NCI-H187 treated with DMSO at 0.1 percent for 48 hours (cell line): ENCODE measurements at regions not wholly inside any gene's neighbourhood (a gene's known extent, or its start where the extent isn't known, plus 50 kb on each side); places are given as distances from the start of the nearest gene placed in this dataset.
"Not testable (repeated sequence)": the region's sequence is repeated elsewhere in the genome, so short reads cannot be mapped to it uniquely, and the experiment has no call there.

Experiments
- DNase-seq: peaks from one replicate; lab custom pipeline; 2025; lab: John Stamatoyannopoulos, UW

GRCh38 chr3:30300809-30301208 is 305.6 kb upstream of the TGFBR2 start:
- DNase-seq: no peak

GRCh38 chr3:30302027-30302426 is 304.4 kb upstream of the TGFBR2 start:
- DNase-seq: no peak

GRCh38 chr3:30303770-30304169 is 302.6 kb upstream of the TGFBR2 start:
- no peak for DNase-seq

- DNase-seq: no peak
These were observed 301.4 kb upstream of the TGFBR2 start for GRCh38 chr3:30305021-30305420.

- no peak for DNase-seq
These were observed 299.5 kb upstream of the TGFBR2 start for GRCh38 chr3:30306896-30307295.

GRCh38 chr3:30307372-30307950 is 298.9 kb upstream of the TGFBR2 start:
- no peak for DNase-seq

- DNase-seq: no peak
These were observed 298.3 kb upstream of the TGFBR2 start for GRCh38 chr3:30308131-30308530.

- no peak for DNase-seq
These were observed 296.1 kb upstream of the TGFBR2 start for GRCh38 chr3:30309961-30310954.

- DNase-seq: no peak
These were observed 294.6 kb upstream of the TGFBR2 start for GRCh38 chr3:30311781-30312180.

- no peak for DNase-seq
These were observed 292.6 kb upstream of the TGFBR2 start for GRCh38 chr3:30313840-30314239.

- no peak for DNase-seq
These were observed 291.6 kb upstream of the TGFBR2 start for GRCh38 chr3:30314757-30315325.

GRCh38 chr3:30315447-30315846 is 291.0 kb upstream of the TGFBR2 start:
- DNase-seq: no peak

- no peak for DNase-seq
These were observed 288.8 kb upstream of the TGFBR2 start for GRCh38 chr3:30317561-30317960.

- DNase-seq: no peak
These were observed 288.3 kb upstream of the TGFBR2 start for GRCh38 chr3:30318110-30318509.

- no peak for DNase-seq
These were observed 286.7 kb upstream of the TGFBR2 start for GRCh38 chr3:30319713-30320112.

- DNase-seq: no peak
These were observed 286.0 kb upstream of the TGFBR2 start for GRCh38 chr3:30320392-30320791.

GRCh38 chr3:30321065-30321464 is 285.3 kb upstream of the TGFBR2 start:
- no peak for DNase-seq

GRCh38 chr3:30323649-30324048 is 282.8 kb upstream of the TGFBR2 start:
- DNase-seq: not testable (repeated sequence)

- DNase-seq: no peak
These were observed 281.8 kb upstream of the TGFBR2 start for GRCh38 chr3:30324587-30324986.

- not testable (repeated sequence) for DNase-seq
These were observed 278.4 kb upstream of the TGFBR2 start for GRCh38 chr3:30327976-30328375.

GRCh38 chr3:30328935-30329334 is 277.5 kb upstream of the TGFBR2 start:
- not testable (repeated sequence) for DNase-seq

GRCh38 chr3:30331519-30331918 is 274.9 kb upstream of the TGFBR2 start:
- no peak for DNase-seq
